ENCODE measurements at regions not wholly inside any gene's neighbourhood (a gene's known extent, or its start where the extent isn't known, plus 50 kb on each side); places are given as distances from the start of the nearest gene placed in this dataset.
"Not testable (repeated sequence)": the region's sequence is repeated elsewhere in the genome, so short reads cannot be mapped to it uniquely, and the experiment has no call there.

GRCh38 chr3:5874931-5875341, 687.4 kb downstream of the EDEM1 start:
- DNase-seq = no peak

DNA sequence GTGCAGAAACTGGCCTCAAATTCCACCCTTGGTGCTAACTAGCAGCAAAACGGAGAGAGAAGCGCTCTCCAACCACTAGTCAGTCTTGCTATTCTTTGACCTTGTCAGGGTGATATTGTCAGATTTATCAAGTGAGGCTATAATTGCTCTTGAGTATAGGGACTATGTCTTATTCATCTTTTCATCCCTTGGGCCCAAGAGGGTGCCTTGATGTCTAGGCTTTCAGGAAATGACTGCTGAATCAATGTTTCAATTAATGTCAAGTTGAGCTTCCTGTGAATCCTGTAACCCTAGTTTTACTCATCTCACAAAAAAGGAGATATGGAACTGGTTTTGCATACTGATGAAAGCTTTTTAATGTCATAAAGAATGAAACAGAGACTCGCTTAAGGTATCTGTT, 701.3 kb downstream of the EDEM1 start:
- DNase-seq = no peak

DNA sequence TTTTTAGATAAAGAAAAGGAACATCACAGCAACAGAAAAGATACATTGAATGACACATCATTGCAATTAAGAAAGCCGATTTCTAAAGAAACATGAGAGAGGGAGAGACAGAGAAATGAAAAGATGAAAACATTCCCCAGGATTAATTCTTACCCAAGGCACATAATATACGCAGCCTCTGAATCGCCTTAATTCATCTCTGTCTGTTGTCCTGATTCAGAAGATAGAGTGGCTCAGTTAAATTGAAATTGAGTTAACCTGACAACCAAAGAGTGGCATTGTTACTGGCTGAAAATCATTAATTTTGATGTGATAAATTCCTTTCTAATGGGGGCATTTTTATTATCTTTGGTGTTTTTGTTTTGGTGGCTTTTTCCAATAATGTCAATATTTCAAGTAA, 701.9 kb downstream of the EDEM1 start:
- DNase-seq = no peak

GRCh38 chr3:5891711-5892110, 704.2 kb downstream of the EDEM1 start:
- no peak for DNase-seq

DNA sequence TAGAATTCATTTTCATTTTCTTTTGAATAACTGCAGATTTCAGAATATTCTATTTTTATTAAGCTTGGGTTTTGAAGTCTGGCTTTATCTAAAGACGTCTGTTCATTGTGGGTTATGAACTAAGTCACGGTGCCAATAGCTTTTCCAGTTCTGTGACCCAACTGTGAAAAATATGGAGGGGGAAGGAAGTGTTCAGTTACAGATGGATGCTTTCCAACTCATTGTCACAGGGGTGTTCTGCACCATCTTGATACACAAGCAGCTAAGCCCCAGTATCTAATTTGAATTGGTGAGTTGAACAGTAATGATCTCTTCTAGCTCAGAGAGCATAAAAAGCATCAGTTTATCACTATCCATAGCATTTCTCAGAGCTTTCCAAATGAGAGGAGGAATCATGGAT, 710.6 kb downstream of the EDEM1 start:
- no peak for DNase-seq

- DNase-seq = no peak
These were observed 711.7 kb downstream of the EDEM1 start for GRCh38 chr3:5899014-5899761.

DNA sequence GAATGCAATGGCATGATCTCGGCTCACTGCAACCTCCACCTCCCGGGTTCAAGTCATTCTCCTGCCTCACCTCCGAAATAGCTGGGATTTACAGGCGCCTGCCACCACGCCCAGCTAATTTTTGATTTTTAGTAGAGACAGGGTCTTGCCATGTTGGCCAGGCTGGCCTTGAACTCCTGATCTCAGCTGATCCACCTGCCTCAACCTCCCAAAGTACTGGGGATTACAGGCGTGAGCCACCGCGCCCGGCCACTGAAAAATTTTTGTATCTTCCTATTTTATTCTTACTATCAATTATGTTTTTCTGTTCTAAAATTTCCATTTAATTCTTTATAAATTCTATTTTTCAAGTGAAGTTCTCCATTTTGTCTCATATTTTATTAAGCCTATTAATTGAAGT, 730.4 kb downstream of the EDEM1 start:
- no peak for DNase-seq

GRCh38 chr3:5918626-5919025, 731.1 kb downstream of the EDEM1 start:
- no peak for DNase-seq

GRCh38 chr3:5929027-5929426, 741.5 kb downstream of the EDEM1 start:
- DNase-seq = no peak

DNA sequence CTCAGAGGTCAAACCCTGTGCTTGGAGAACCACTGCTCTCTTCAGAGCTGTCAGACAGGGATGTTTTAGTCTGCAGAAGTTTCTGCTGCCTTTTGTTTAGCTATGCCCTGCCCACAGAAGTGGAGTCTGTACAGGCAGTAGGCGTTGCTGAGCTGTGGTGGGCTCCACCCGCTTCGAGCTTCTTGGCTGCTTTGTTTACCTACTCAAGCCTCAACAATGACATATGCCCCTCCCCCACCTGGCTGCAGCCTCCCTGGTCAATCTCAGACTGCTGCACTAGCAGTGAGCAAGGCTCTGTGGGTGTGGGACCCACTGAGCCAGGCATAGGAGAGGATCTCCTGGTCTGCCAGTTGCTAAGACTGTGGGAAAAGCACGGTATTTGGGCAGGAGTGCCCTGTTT, 756.6 kb downstream of the EDEM1 start:
- not testable (repeated sequence) for DNase-seq

GRCh38 chr3:5948084-5948483, 760.6 kb downstream of the EDEM1 start:
- DNase-seq = no peak

- no peak for DNase-seq
These were observed 763.5 kb downstream of the EDEM1 start for GRCh38 chr3:5951026-5951425.

- no peak for DNase-seq
These were observed 785.1 kb downstream of the EDEM1 start for GRCh38 chr3:5972586-5972985.

- DNase-seq = no peak
These were observed 787.3 kb downstream of the EDEM1 start for GRCh38 chr3:5974630-5975322.

DNA sequence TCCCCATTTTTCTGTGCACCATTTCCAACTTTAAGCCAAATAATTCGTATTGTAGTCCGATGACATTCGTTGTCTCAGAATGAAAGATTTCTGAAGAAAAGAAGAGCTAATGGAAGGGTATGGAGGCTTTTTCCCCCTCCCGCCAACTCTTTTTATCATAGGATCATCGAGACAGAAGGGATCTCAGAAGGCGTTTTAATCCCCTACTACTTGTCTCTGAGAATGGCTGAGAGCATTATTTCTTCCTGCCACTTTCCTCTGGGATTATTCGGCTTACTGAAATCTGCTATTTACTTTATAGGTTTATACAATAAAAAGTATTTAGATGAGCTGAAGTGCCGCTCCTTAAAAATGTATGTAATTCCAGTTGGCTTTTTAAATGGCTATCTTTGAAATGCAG, 789.8 kb downstream of the EDEM1 start:
- DNase-seq = no peak

- no peak for DNase-seq
These were observed 793.0 kb downstream of the EDEM1 start for GRCh38 chr3:5980475-5980874.

GRCh38 chr3:5994651-5995050, 807.1 kb downstream of the EDEM1 start:
- DNase-seq = no peak

GRCh38 chr3:6018456-6018855, 830.9 kb downstream of the EDEM1 start:
- no peak for DNase-seq

DNA sequence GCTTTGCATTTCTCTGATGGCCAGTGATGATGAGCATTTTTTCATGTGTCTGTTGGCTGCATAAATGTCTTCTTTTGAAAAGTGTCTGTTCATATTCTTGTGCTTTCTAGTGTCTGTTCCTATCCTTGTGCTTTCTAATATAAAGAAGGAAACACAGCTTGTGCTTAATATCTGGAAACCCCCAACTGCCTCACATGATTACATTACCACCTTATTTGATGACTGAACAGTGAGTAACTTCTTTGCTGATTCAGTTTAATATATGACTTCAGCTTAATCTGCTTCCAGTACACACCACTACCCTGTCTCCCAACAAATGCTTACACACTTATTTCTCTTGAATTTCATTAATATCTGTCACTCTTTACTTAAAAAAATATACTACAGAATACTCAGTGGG, 835.1 kb downstream of the EDEM1 start:
- no peak for DNase-seq

DNA sequence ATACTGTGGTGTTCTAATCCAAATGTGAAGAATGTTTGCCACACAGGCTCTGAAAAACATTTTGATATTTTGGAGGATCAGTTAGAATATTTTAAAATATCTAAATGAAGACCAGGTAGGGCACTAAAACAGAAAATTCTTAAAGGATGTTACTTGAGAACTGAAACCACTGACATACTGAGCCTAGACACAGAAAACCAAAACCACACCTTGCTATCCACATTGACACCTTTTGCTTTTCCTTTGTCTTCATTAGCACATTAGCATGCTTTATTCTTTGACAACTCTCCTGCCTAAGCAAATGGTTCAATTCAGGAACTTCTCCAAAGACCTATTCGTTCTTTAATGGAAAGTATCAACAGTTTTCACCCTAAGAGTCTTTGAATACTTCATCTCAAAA, 835.9 kb upstream of the GRM7 start:
- no peak for DNase-seq

- not testable (repeated sequence) for DNase-seq
These were observed 830.3 kb upstream of the GRM7 start for GRCh38 chr3:6030648-6031047.

GRCh38 chr3:6035626-6036025, 825.3 kb upstream of the GRM7 start:
- no peak for DNase-seq

DNA sequence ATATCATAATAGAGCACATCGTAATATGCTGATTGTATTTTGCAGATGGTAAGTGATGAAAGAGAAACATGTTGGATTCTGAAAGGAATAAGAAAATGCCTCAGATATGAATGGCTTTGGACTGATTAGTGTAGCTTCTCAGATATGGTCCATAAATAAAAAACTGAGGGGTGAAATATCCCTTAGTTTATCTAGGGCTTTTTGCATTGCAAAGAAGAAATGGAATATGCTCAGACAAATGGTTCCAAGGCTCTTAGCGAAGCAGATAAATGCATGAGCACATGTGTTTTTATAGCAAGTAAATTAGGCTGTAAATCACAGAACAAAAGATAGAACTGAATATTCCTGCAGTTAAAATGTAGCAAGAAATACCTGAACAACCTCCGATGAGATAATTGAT, 820.9 kb upstream of the GRM7 start:
- DNase-seq = no peak

DNA sequence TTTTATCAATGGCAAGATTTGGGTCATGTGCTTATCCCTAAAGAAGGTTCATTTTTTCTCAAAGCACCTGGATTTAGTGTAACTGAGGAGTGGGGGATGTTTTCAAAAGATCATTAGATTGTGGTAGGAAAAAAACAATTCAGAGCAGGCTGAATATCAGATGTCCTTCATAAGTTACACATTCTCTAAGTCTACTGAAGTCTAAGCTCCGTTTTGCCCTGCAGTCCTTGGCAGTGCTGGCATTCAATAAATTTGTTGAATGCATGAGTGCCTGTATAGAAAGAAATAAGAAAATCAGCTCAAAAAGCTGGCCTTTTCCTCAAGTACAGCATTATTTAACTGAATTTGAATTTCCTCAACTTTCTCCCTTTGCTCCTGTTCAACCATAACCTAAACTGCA, 819.0 kb upstream of the GRM7 start:
- DNase-seq = no peak

- DNase-seq = no peak
These were observed 813.9 kb upstream of the GRM7 start for GRCh38 chr3:6047016-6047415.

Measured in CD4-positive, alpha-beta T cell treated with Interleukin-17A for 4 hours (primary cell).